Pancreas (tissue), 10 donors: ENCODE measurements at regions not wholly inside any gene's neighbourhood (a gene's known extent, or its start where the extent isn't known, plus 50 kb on each side); places are given as distances from the start of the nearest gene placed in this dataset.

Experiments
- ATAC-seq, 4 donors: fragments of 200-7000 bp; cut with Tn5 transposase; one replicate each; pipeline versions ENCODE4 v1.8.0 to v1.9.1; 2020; ENCODE audit warnings: mild to moderate bottlenecking in 4 of 4, moderate library complexity in 4 of 4
- DNase-seq, 6 donors: peaks; one replicate each; pipeline ENCODE4 v3.0.0-alpha.2; 2020
- FAIRE-seq: peaks from 2 replicates; lab custom pipeline; 2012; peaks lifted over from hg19 to GRCh38; lab: Jason Lieb, UNC
- H3K27ac ChIP-seq, 4 donors: fragments of 200-600 bp; sonication (generic); 1 replicate in 3 of 4; 2 replicates in 1 of 4; pipeline versions ENCODE4 v1.5.0 to v1.8.0; 2020
- H3K27me3 ChIP-seq, 4 donors: fragments of 200-600 bp; one replicate each; pipeline ENCODE4 v1.8.0; 2021
- H3K36me3 ChIP-seq, 3 donors: fragments of 200-600 bp; sonication (generic) in 1 of 3; one replicate each; pipeline versions ENCODE4 v1.5.0 to v1.8.0; 2020 to 2021
- H3K4me1 ChIP-seq, 3 donors: fragments of 200-600 bp; one replicate each; pipeline ENCODE4 v1.8.0; 2021
- H3K4me3 ChIP-seq, 4 donors: fragments of 200-600 bp; sonication (generic) in 2 of 4; one replicate each; pipeline versions ENCODE4 v1.5.0 to v1.8.0; 2020 to 2021
- H3K9me3 ChIP-seq, 4 donors: fragments of 200-600 bp; one replicate each; pipeline ENCODE4 v1.8.0; 2021
- CTCF ChIP-seq, 4 donors: fragments of 200-600 bp; sonication (generic) in 3 of 4; IDR thresholded peaks; one replicate each; pipeline versions ENCODE4 v1.5.0 to v1.8.0; 2021; ENCODE audit warnings: antibody characterized with exemption in 4 of 4
- WGBS, 2 donors: extraction: QIAGEN DNeasy Blood & Tissue Kit; methylation state at CpG; one replicate each; pipeline ENCODE4 v1.1.7; 2013; 5-methylcytosine and 5-hydroxymethylcytosine counted together
- intact Hi-C, 3 donors: fragments of 100-400 bp; cut with DNase I; formaldehyde crosslinking; loops; one replicate each; pipeline versions ENCODE4 v1.11.1 to v1.14.2; 2022
- donor health status: healthy with polysubstance abuse.
- donor health status: DM: no; HTN: no; CAD: no; lungs with moderate emphysema.
- donor health status: DM: no; HTN: no; CAD: no.
- donor health status: control.
- donor health status: control.
- donor health status: Bipolar disorder and iron deficiency.
- donor health status: DM: yes; HTN: yes; CAD: no.
- donor health status: DM: no; HTN: no; CAD: no.
- donor health status: DM: no; HTN: no; CAD: no.
- donor health status: DM: yes; HTN: yes; CAD: no.

- Histone ChIP-seq H3K27ac (no peak overlapping the region), H3K9me3 (no peaks in the 10 kb centered on the region), H3K4me3 (no peak overlapping the region), H3K36me3 (no peaks in the 10 kb centered on the region), H3K4me1 (no peaks in the 10 kb centered on the region), H3K27me3 (no peaks in the 10 kb centered on the region)
- DNase-seq = no peak
- intact Hi-C loops = no loop called here
- FAIRE-seq = no peak
- TF ChIP-seq CTCF (IDR thresholded peaks at IDR 0.05) = no peak
- ATAC-seq = no peak
These were observed 196.5 kb downstream of the IER5 start for GRCh38 chr1:181284978-181285377.

GRCh38 chr1:181295217-181295616 is 188.1 kb upstream of the CACNA1E start:
- ATAC-seq (no peak), DNase-seq (no peak), FAIRE-seq (no peak)
- Histone ChIP-seq H3K4me3 (no peak overlapping the region), H3K27me3 (no peaks in the 10 kb centered on the region), H3K4me1 (no peaks in the 10 kb centered on the region), H3K9me3 (no peaks in the 10 kb centered on the region), H3K27ac (no peak overlapping the region), H3K36me3 (no peaks in the 10 kb centered on the region)
- intact Hi-C loops = no loop called here
- 64 to 66% methylated on average over 3 of the region's 3 CpGs for WGBS, 2 donors
- TF ChIP-seq CTCF (IDR thresholded peaks at IDR 0.05) = no peak

GRCh38 chr1:181296180-181296579 is 187.1 kb upstream of the CACNA1E start:
- no peak for TF ChIP-seq CTCF (IDR thresholded peaks at IDR 0.05)
- WGBS, 2 donors = 47 to 50% methylated on average over 2 of the region's 2 CpGs
- DNase-seq = no peak
- Histone ChIP-seq H3K4me1 (no peaks in the 10 kb centered on the region), H3K4me3 (no peak overlapping the region), H3K9me3 (no peaks in the 10 kb centered on the region), H3K27me3 (no peaks in the 10 kb centered on the region), H3K36me3 (no peaks in the 10 kb centered on the region), H3K27ac (no peak overlapping the region)
- no peak for FAIRE-seq
- no peak for ATAC-seq
- intact Hi-C loops = no loop called here

GRCh38 chr1:181308098-181308497 is 175.2 kb upstream of the CACNA1E start:
- 38 to 43% methylated on average over 3 of the region's 3 CpGs for WGBS, 2 donors
- ATAC-seq (no peak), FAIRE-seq (no peak), DNase-seq (no peak)
- no peak for TF ChIP-seq CTCF (IDR thresholded peaks at IDR 0.05)
- Histone ChIP-seq H3K27me3 (no peaks in the 10 kb centered on the region), H3K4me3 (no peak overlapping the region), H3K4me1 (no peaks in the 10 kb centered on the region), H3K27ac (no peak overlapping the region), H3K36me3 (no peaks in the 10 kb centered on the region), H3K9me3 (no peaks in the 10 kb centered on the region)
- intact Hi-C loops = no loop called here

GRCh38 chr1:181310560-181310959 is 172.8 kb upstream of the CACNA1E start:
- DNase-seq (no peak), FAIRE-seq (no peak), ATAC-seq (no peak)
- intact Hi-C loops = no loop called here
- no peak overlapping the region for H3K4me3 ChIP-seq
- H3K27ac ChIP-seq = no peak overlapping the region
- 55 to 59% methylated on average over 2 of the region's 2 CpGs for WGBS, 2 donors
- no peaks in the 10 kb centered on the region for H3K4me1 ChIP-seq
- no peak for TF ChIP-seq CTCF (IDR thresholded peaks at IDR 0.05)
- H3K27me3 ChIP-seq = no peaks in the 10 kb centered on the region
- no peaks in the 10 kb centered on the region for H3K36me3 ChIP-seq
- no peaks in the 10 kb centered on the region for H3K9me3 ChIP-seq
